ENCODE measurements at regions not wholly inside any gene's neighbourhood (a gene's known extent, or its start where the extent isn't known, plus 50 kb on each side); places are given as distances from the start of the nearest gene placed in this dataset.
A peak's percentile ranks its signal among the peaks of the same experiment; 100 is the strongest.

- DNase-seq (ENCODE audit: low read depth): peak; percentile 53
Measured at GRCh38 chr14:31965735-31966598, 111.1 kb upstream of the ARHGAP5 start.

GRCh38 chr14:31966896-31967668 is 110.0 kb upstream of the ARHGAP5 start:
- no peak for DNase-seq (ENCODE audit: low read depth)

GRCh38 chr14:31967669-31967975 is 109.5 kb upstream of the ARHGAP5 start:
- peak; percentile 85 for DNase-seq (ENCODE audit: low read depth)

GRCh38 chr14:31968107-31968810 is 108.8 kb upstream of the ARHGAP5 start:
- DNase-seq (ENCODE audit: low read depth): peak; percentile 87

GRCh38 chr14:31968956-31969698 is 108.0 kb upstream of the ARHGAP5 start:
- DNase-seq (ENCODE audit: low read depth): peak; percentile 69

GRCh38 chr14:31969699-31970240 is 107.3 kb upstream of the ARHGAP5 start:
- peak; percentile 62 for DNase-seq (ENCODE audit: low read depth)

GRCh38 chr14:31970744-31971143 is 106.4 kb upstream of the ARHGAP5 start:
- no peak for DNase-seq (ENCODE audit: low read depth)

GRCh38 chr14:31971612-31972011 is 105.5 kb upstream of the ARHGAP5 start:
- no peak for DNase-seq (ENCODE audit: low read depth)

- no peak for DNase-seq (ENCODE audit: low read depth)
Measured at GRCh38 chr14:31977001-31977556, 100.0 kb upstream of the ARHGAP5 start.

- DNase-seq (ENCODE audit: low read depth): no peak
Measured at GRCh38 chr14:31978423-31978822, 98.7 kb upstream of the ARHGAP5 start.

GRCh38 chr14:31982642-31983041 is 94.5 kb upstream of the ARHGAP5 start:
- no peak for DNase-seq (ENCODE audit: low read depth)

GRCh38 chr14:31986405-31986804 is 90.7 kb upstream of the ARHGAP5 start:
- no peak for DNase-seq (ENCODE audit: low read depth)

GRCh38 chr14:31987721-31988120 is 89.4 kb upstream of the ARHGAP5 start:
- DNase-seq (ENCODE audit: low read depth): no peak

- DNase-seq (ENCODE audit: low read depth): no peak
Measured at GRCh38 chr14:31988244-31988643, 88.9 kb upstream of the ARHGAP5 start.

- no peak for DNase-seq (ENCODE audit: low read depth)
Measured at GRCh38 chr14:31990183-31990857, 86.8 kb upstream of the ARHGAP5 start.

GRCh38 chr14:31990926-31991572 is 86.1 kb upstream of the ARHGAP5 start:
- peak; percentile 76 for DNase-seq (ENCODE audit: low read depth)

GRCh38 chr14:31992011-31992447 is 85.1 kb upstream of the ARHGAP5 start:
- DNase-seq (ENCODE audit: low read depth): peak; percentile 77

- DNase-seq (ENCODE audit: low read depth): peak; percentile 61
Measured at GRCh38 chr14:31993521-31993951, 83.6 kb upstream of the ARHGAP5 start.

GRCh38 chr14:31994391-31995033 is 82.6 kb upstream of the ARHGAP5 start:
- DNase-seq (ENCODE audit: low read depth): no peak

All from renal cortical epithelial cell (primary cell).